ENCODE measurements at regions not wholly inside any gene's neighbourhood (a gene's known extent, or its start where the extent isn't known, plus 50 kb on each side); places are given as distances from the start of the nearest gene placed in this dataset.

DNA sequence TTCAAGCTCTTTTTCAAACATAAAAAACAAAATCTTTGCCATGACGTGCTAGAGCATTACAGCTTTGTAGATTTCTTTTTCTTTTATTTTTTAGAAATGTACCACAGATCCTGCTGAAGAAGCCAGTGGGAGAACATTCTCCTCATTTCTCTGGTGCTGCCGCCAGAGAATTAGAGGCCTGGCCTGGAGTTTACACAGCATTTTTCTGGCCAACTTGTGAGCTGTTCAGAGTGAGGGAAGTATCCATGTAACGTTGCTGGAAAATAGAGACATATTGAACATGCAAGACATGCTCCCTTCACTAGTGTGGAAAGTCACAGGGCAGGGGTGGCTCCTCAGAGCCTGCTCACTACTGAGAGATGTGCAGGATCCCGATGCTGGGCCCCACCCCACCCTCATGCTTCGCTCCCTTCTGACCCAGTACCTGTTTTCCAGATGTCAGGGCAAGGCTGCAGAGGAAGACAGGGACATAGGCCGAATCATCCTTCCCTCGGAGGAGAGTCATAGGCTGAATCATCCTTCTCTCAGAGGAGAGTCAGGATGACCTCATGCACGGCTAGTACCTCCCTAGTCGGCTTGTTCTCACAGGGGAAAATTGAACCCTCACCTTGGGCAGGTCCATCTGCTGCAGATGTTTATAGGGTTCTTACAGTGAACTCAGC, 298.5 kb downstream of the INSIG2 start:
- ChIA-PET CTCF (interaction anchor here (1.0 kb wide), 1 partner anchor 15 kb away, joined by 3 read pairs; no protein-coding TSS in a partner anchor), POLR2A (no interaction called here)
- no peak for DNase-seq (ENCODE audit: low spot score)
- Mint-ChIP-seq H3K4me1 (no peaks in the 10 kb centered on the region), H3K36me3 (peaks cover 13% of the 10 kb centered on the region), H3K4me3 (no peak overlapping the region), H3K27ac (no peak overlapping the region), H3K27me3 (ENCODE audit: low read depth) (no peaks in the 10 kb centered on the region), H3K9me3 (peaks cover 29% of the 10 kb centered on the region)
- TF ChIP-seq TEAD4 (CRISPR knock-in tag; IDR thresholded peaks at IDR 0.05) (no peak), NR1H2 (CRISPR knock-in tag; IDR thresholded peaks at IDR 0.05) (no peak), GTF2I (CRISPR knock-in tag; conservative IDR thresholded peaks at IDR 0.05) (no peak), ZBTB21 (CRISPR knock-in tag; IDR thresholded peaks at IDR 0.05; ENCODE audit: borderline replicate concordance) (no peak), ELF4 (CRISPR knock-in tag; IDR thresholded peaks at IDR 0.05; ENCODE audit: low read depth) (no peak), NFYB (CRISPR knock-in tag; conservative IDR thresholded peaks at IDR 0.05; ENCODE audit: low read depth) (no peak), FOXP4 (CRISPR knock-in tag; IDR thresholded peaks at IDR 0.05) (no peak), ZNF532 (CRISPR knock-in tag; IDR thresholded peaks at IDR 0.05; ENCODE audit: borderline replicate concordance) (no peak), ESRRA (CRISPR knock-in tag; IDR thresholded peaks at IDR 0.05; ENCODE audit: borderline replicate concordance) (no peak)
- TF ChIP-seq, protein P1, sequence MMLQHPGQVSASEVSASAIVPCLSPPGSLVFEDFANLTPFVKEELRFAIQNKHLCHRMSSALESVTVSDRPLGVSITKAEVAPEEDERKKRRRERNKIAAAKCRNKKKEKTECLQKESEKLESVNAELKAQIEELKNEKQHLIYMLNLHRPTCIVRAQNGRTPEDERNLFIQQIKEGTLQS (CRISPR knock-in tag; conservative IDR thresholded peaks at IDR 0.05), result no peak
- TF ChIP-seq, protein P2, sequence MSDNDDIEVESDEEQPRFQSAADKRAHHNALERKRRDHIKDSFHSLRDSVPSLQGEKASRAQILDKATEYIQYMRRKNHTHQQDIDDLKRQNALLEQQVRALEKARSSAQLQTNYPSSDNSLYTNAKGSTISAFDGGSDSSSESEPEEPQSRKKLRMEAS (CRISPR knock-in tag; IDR thresholded peaks at IDR 0.05), result no peak
- TF ChIP-seq, protein P3, sequence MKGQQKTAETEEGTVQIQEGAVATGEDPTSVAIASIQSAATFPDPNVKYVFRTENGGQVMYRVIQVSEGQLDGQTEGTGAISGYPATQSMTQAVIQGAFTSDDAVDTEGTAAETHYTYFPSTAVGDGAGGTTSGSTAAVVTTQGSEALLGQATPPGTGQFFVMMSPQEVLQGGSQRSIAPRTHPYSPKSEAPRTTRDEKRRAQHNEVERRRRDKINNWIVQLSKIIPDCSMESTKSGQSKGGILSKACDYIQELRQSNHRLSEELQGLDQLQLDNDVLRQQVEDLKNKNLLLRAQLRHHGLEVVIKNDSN (CRISPR knock-in tag; IDR thresholded peaks at IDR 0.05), result no peak
- no peak for ATAC-seq

GRCh38 chr2:118380915-118381653, 292.8 kb downstream of the INSIG2 start:
- DNase-seq (ENCODE audit: low spot score), result no peak
- ATAC-seq, result no peak
- H3K9me3 Mint-ChIP-seq, result peaks cover 13% of the 10 kb centered on the region
- POLR2A ChIA-PET, result no interaction called here
- H3K4me1 Mint-ChIP-seq, result no peaks in the 10 kb centered on the region
- CTCF ChIA-PET, result no interaction called here
- H3K36me3 Mint-ChIP-seq, result no peaks in the 10 kb centered on the region
- H3K27me3 Mint-ChIP-seq (ENCODE audit: low read depth), result no peaks in the 10 kb centered on the region; the same call in 1 of the 2 replicates
- no peak overlapping the region for H3K4me3 Mint-ChIP-seq
- no peak overlapping the region for H3K27ac Mint-ChIP-seq
- TF ChIP-seq, protein P4, sequence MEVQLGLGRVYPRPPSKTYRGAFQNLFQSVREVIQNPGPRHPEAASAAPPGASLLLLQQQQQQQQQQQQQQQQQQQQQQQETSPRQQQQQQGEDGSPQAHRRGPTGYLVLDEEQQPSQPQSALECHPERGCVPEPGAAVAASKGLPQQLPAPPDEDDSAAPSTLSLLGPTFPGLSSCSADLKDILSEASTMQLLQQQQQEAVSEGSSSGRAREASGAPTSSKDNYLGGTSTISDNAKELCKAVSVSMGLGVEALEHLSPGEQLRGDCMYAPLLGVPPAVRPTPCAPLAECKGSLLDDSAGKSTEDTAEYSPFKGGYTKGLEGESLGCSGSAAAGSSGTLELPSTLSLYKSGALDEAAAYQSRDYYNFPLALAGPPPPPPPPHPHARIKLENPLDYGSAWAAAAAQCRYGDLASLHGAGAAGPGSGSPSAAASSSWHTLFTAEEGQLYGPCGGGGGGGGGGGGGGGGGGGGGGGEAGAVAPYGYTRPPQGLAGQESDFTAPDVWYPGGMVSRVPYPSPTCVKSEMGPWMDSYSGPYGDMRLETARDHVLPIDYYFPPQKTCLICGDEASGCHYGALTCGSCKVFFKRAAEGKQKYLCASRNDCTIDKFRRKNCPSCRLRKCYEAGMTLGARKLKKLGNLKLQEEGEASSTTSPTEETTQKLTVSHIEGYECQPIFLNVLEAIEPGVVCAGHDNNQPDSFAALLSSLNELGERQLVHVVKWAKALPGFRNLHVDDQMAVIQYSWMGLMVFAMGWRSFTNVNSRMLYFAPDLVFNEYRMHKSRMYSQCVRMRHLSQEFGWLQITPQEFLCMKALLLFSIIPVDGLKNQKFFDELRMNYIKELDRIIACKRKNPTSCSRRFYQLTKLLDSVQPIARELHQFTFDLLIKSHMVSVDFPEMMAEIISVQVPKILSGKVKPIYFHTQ (CRISPR knock-in tag; IDR thresholded peaks at IDR 0.05), result no peak
- TF ChIP-seq, protein P5, sequence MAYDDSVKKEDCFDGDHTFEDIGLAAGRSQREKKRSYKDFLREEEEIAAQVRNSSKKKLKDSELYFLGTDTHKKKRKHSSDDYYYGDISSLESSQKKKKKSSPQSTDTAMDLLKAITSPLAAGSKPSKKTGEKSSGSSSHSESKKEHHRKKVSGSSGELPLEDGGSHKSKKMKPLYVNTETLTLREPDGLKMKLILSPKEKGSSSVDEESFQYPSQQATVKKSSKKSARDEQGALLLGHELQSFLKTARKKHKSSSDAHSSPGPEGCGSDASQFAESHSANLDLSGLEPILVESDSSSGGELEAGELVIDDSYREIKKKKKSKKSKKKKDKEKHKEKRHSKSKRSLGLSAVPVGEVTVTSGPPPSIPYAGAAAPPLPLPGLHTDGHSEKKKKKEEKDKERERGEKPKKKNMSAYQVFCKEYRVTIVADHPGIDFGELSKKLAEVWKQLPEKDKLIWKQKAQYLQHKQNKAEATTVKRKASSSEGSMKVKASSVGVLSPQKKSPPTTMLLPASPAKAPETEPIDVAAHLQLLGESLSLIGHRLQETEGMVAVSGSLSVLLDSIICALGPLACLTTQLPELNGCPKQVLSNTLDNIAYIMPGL (CRISPR knock-in tag; IDR thresholded peaks at IDR 0.05), result no peak
- TF ChIP-seq ZNF425 (CRISPR knock-in tag; conservative IDR thresholded peaks at IDR 0.05) (no peak), CREB1 (CRISPR knock-in tag; IDR thresholded peaks at IDR 0.05) (no peak), JUN (CRISPR knock-in tag; IDR thresholded peaks at IDR 0.05) (no peak)

Data from WTC11 (cell line).